IgD-negative memory B cell (primary cell): ENCODE measurements at regions not wholly inside any gene's neighbourhood (a gene's known extent, or its start where the extent isn't known, plus 50 kb on each side); places are given as distances from the start of the nearest gene placed in this dataset.
"Not testable (repeated sequence)": the region's sequence is repeated elsewhere in the genome, so short reads cannot be mapped to it uniquely, and the experiment has no call there.

ENCODE experiments used
- H3K27ac Mint-ChIP-seq, 3 donors: one replicate each; pipeline ENCODE4 v1.8.0; 2020 to 2022; ENCODE audit warnings: mild to moderate bottlenecking in 3 of 3, mixed read lengths in 3 of 3, moderate library complexity in 1 of 3
- H3K27me3 Mint-ChIP-seq: one replicate; pipeline ENCODE4 v1.8.0; 2021; ENCODE audit warnings: mixed read lengths
- H3K36me3 Mint-ChIP-seq: one replicate; pipeline ENCODE4 v1.8.0; 2020; ENCODE audit warnings: mild to moderate bottlenecking, mixed read lengths
- H3K4me1 Mint-ChIP-seq, 3 donors: one replicate each; pipeline ENCODE4 v1.8.0; 2020 to 2022; ENCODE audit warnings: mixed read lengths in 3 of 3, mild to moderate bottlenecking in 1 of 3
- H3K4me3 Mint-ChIP-seq, 4 donors: one replicate each; pipeline ENCODE4 v1.8.0; 2020 to 2022; ENCODE audit warnings: mild to moderate bottlenecking in 4 of 4, mixed read lengths in 4 of 4, moderate library complexity in 3 of 4
- H3K9me3 Mint-ChIP-seq, 3 donors: one replicate each; pipeline ENCODE4 v1.8.0; 2020 to 2021; ENCODE audit warnings: mixed read lengths in 3 of 3, mild to moderate bottlenecking in 1 of 3

DNA sequence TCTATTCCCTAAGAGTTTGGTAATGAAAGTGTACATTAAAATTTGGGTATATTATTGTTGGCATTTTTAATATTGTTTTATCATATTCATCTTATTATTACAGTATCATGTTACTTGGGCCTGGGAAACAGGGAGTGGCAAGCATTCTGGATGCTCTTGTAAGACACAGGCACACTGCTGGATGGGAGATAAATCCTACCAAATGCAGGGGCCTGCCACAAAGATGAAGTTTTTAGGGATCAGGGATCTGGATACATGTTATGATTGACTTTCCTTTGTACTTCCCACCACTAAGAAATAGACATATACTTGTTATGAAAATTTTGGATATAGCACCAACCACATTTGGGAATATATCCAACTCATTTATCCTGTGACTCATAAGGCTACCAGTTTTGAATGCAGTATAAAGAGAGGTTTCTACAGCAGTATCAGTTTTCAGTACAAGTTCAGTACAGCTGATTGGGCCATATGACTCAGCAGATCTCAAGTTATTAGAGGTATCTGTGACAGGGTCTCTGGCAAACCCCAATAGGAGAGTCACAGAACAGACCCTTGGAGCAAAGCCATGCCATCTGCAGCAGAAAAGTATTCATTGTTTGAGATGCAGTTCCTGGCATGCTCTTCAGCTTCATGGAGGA, 360.1 kb downstream of the DMAC1 start:
- no peak overlapping the region for H3K4me3 Mint-ChIP-seq
- H3K36me3 Mint-ChIP-seq = no peaks in the 10 kb centered on the region
- H3K27me3 Mint-ChIP-seq = peaks cover 3% of the 10 kb centered on the region
- no peak overlapping the region for H3K27ac Mint-ChIP-seq
- no peaks in the 10 kb centered on the region for H3K9me3 Mint-ChIP-seq
- H3K4me1 Mint-ChIP-seq = no peaks in the 10 kb centered on the region

GRCh38 chr9:7436754-7437153, 362.8 kb downstream of the DMAC1 start:
- H3K27me3 Mint-ChIP-seq = no peaks in the 10 kb centered on the region
- H3K4me3 Mint-ChIP-seq = no peak overlapping the region

DNA sequence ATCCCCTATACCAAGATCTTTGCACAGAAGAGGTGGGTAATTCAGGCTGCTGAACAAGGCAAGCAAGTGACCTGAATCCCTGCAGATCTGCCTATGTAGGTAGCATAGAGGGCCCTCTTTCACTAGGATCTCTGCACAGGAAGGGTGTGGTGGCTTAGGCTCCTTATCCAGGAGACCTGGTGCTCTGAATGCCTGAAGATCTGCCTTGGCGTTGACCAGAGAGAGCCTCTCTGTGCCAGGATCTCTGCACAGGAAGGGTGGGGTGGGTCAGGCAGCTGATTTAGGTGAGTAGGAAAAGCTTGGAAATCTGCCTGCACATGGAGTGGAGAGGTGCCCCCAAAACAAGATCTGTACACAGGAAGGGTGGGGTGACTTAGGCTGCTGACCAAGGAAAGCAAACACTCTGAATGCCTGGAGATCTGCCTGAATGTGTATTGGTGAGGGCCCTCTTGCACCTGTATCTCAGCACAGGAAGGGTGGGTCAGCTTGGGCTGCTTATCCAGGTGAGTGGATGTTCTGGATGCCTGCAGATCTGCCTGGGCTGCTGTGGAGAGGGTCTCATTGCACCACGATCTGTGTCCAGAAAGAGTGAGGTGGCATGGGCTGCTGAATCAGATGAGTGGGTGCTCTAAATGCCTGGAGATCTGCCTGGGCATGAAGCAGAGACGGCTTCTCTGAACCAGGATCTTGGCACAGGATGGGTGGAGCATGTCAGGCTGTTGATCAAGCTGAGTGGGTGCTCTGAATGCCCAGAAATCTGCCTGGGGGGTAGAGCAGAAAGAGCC, 365.9 kb downstream of the DMAC1 start:
- no peaks in the 10 kb centered on the region for H3K27me3 Mint-ChIP-seq
- H3K4me3 Mint-ChIP-seq = no peak overlapping the region
- H3K4me1 Mint-ChIP-seq = no peaks in the 10 kb centered on the region
- H3K36me3 Mint-ChIP-seq = peaks cover 2% of the 10 kb centered on the region
- no peak overlapping the region for H3K27ac Mint-ChIP-seq
- H3K9me3 Mint-ChIP-seq = peaks cover 0 to 7% (median 4%) of the 10 kb centered on the region in 3 donors

More at GRCh38 chr9:7436754-7437153, 362.8 kb downstream of the DMAC1 start:
- Mint-ChIP-seq H3K9me3 (peaks cover 0 to 7% (median 4%) of the 10 kb centered on the region in 3 donors), H3K27ac (no peak overlapping the region), H3K4me1 (no peaks in the 10 kb centered on the region), H3K36me3 (peaks cover 2% of the 10 kb centered on the region)

GRCh38 chr9:7432989-7433388, 366.6 kb downstream of the DMAC1 start:
- Mint-ChIP-seq H3K9me3 (peaks cover 0 to 11% (median 4%) of the 10 kb centered on the region in 3 donors), H3K4me1 (no peaks in the 10 kb centered on the region), H3K27me3 (no peaks in the 10 kb centered on the region), H3K4me3 (no peak overlapping the region), H3K36me3 (peaks cover 2% of the 10 kb centered on the region), H3K27ac (no peak overlapping the region)

DNA sequence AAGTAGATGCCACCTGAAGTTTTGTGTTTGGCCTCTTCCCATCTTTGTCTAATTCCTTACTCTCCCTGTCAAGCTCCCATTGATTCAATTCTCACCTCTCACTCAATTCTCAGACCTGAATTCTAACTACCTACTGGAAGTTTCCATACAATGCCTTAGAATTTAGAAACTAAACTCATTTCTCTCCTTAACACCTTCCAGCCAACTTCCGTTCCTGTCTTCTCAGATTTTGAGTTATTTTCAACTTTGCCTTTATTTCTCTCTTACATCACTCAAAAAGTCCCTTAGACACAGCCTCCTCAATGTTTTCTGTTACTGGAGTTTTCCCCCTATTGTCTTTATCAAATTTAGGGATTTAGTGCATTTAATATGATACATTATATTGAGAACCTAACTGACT, 382.2 kb downstream of the DMAC1 start:
- H3K4me3 Mint-ChIP-seq, H3K36me3 Mint-ChIP-seq: not testable (repeated sequence)

GRCh38 chr9:7415836-7416235, 383.7 kb downstream of the DMAC1 start:
- no peak overlapping the region for H3K27ac Mint-ChIP-seq
- no peak overlapping the region for H3K4me3 Mint-ChIP-seq
- peaks cover 0 to 20% (median 8%) of the 10 kb centered on the region in 3 donors for H3K9me3 Mint-ChIP-seq
- H3K27me3 Mint-ChIP-seq = peaks cover 2% of the 10 kb centered on the region
- H3K4me1 Mint-ChIP-seq = no peaks in the 10 kb centered on the region
- peaks cover 1% of the 10 kb centered on the region for H3K36me3 Mint-ChIP-seq

More for the DNA sequence above, 382.2 kb downstream of the DMAC1 start:
- not testable (repeated sequence) for H3K4me1 Mint-ChIP-seq, H3K27ac Mint-ChIP-seq, H3K27me3 Mint-ChIP-seq
- H3K9me3 Mint-ChIP-seq = peaks cover 3 to 18% (median 8%) of the 10 kb centered on the region in 3 donors

- peaks cover 1% of the 10 kb centered on the region for H3K36me3 Mint-ChIP-seq
- no peak overlapping the region for H3K4me3 Mint-ChIP-seq
These were observed 390.7 kb downstream of the DMAC1 start for GRCh38 chr9:7408845-7409244.

GRCh38 chr9:7407246-7407645, 392.3 kb downstream of the DMAC1 start:
- no peak overlapping the region for H3K4me3 Mint-ChIP-seq
- peaks cover 0 to 3% (median 0%) of the 10 kb centered on the region in 3 donors for H3K4me1 Mint-ChIP-seq
- H3K9me3 Mint-ChIP-seq = peaks cover 0 to 6% (median 2%) of the 10 kb centered on the region in 3 donors
- peaks cover 1% of the 10 kb centered on the region for H3K36me3 Mint-ChIP-seq
- no peak overlapping the region for H3K27ac Mint-ChIP-seq
- H3K27me3 Mint-ChIP-seq = peaks cover 11% of the 10 kb centered on the region

More at GRCh38 chr9:7408845-7409244, 390.7 kb downstream of the DMAC1 start:
- H3K4me1 Mint-ChIP-seq = peaks cover 0 to 3% (median 0%) of the 10 kb centered on the region in 3 donors
- H3K27ac Mint-ChIP-seq = no peak overlapping the region
- H3K9me3 Mint-ChIP-seq = peaks cover 2 to 11% (median 3%) of the 10 kb centered on the region in 3 donors
- peaks cover 11% of the 10 kb centered on the region for H3K27me3 Mint-ChIP-seq

DNA sequence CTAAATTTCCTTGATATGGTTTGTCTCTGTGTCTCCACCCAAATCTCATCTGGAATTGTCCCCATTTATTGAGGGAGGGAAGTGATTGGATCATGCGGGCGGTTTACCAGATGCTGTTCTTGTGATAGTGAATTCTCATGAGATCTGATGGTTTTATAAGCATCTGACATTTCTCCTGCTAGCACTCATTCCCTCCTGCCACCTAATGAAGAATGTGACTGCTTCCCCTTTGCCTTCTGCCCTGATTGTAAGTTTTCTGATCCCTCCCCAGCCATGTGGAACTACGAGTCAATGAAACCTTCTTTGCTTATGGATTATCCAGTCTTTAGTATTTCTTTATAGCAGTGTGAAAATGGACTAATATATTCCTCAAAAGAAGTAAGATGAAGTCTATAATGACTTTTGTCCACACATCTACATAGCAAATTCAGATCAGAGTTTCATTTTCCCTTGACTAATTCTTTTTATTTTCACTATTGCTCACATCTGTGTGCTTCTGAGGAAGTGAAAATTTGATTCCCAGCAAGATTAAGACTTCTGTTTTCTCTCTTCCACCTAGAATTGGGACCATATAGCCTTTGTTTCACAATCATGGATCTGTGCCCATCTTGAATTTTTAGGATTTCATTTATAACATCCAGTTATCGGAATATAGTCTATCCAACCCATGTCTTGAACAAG, 393.5 kb downstream of the DMAC1 start:
- H3K27ac Mint-ChIP-seq = no peak overlapping the region

DNA sequence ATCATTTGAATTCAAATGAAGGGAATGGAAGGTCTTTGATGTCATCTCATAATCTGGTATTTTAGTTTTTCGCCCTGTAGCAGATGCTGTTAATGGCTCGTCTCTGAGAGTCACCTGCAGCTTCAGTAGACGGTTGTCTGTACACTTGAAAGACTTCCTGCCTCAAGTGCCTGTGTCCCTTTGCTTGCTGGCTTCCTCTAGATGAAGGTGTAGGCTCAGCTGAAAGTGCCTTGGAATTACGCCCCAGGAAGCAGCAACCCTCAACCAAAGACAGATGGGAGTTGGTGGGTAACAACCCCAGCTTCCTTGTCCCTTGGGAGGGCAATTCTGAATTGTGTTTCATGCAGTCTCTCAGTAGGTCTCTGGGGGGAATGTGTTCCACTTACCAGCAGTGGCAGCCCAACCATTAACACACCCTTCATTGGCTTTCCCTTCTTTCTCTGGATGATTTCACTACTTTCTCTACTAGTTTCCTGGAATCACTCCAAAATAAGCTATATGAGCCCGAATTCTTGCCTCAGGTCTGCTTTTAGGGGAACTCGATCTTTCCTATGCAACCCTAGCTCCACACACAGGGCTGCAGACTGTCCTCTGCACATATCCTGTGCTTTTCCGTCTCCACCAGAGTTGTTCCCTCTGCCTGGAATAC, 395.6 kb downstream of the DMAC1 start:
- H3K36me3 Mint-ChIP-seq = no peaks in the 10 kb centered on the region
- H3K9me3 Mint-ChIP-seq = peaks cover 2 to 3% (median 2%) of the 10 kb centered on the region in 3 donors
- H3K27me3 Mint-ChIP-seq = peaks cover 8% of the 10 kb centered on the region
- H3K4me1 Mint-ChIP-seq = peaks cover 0 to 3% (median 0%) of the 10 kb centered on the region in 3 donors
- no peak overlapping the region for H3K4me3 Mint-ChIP-seq
- no peak overlapping the region for H3K27ac Mint-ChIP-seq

More for the DNA sequence above, 393.5 kb downstream of the DMAC1 start:
- Mint-ChIP-seq H3K9me3 (peaks cover 2 to 3% (median 2%) of the 10 kb centered on the region in 3 donors), H3K4me3 (no peak overlapping the region), H3K27me3 (peaks cover 11% of the 10 kb centered on the region), H3K36me3 (peaks cover 1% of the 10 kb centered on the region), H3K4me1 (peaks cover 0 to 3% (median 0%) of the 10 kb centered on the region in 3 donors)

DNA sequence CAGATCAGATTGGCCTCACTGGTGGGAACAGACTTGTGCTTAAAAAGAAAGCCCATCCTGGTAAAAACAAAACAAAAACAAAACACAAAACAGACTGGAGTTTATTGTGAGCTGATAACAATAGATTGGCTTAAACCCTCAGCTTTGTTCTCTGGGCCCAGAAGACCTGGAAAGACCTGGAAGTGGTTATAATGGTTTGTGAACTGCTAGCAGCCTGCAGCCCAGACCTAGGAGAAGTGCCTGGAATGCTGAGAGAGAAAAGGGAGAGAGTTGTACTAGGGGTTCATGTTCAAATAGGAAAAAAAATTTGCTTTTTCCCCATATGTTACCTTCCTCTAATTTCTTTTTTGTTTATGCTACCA, 396.6 kb downstream of the DMAC1 start:
- Mint-ChIP-seq H3K36me3 (no peaks in the 10 kb centered on the region), H3K4me3 (no peak overlapping the region), H3K27me3 (peaks cover 8% of the 10 kb centered on the region), H3K27ac (no peak overlapping the region), H3K4me1 (peaks cover 0 to 3% (median 0%) of the 10 kb centered on the region in 3 donors), H3K9me3 (peaks cover 2 to 3% (median 2%) of the 10 kb centered on the region in 3 donors)

GRCh38 chr9:7402334-7403027, 397.1 kb downstream of the DMAC1 start:
- peaks cover 6% of the 10 kb centered on the region for H3K27me3 Mint-ChIP-seq
- no peaks in the 10 kb centered on the region for H3K36me3 Mint-ChIP-seq
- H3K9me3 Mint-ChIP-seq = peaks cover 0 to 2% (median 0%) of the 10 kb centered on the region in 3 donors
- H3K4me3 Mint-ChIP-seq = no peak overlapping the region
- no peak overlapping the region for H3K27ac Mint-ChIP-seq
- peaks cover 0 to 3% (median 0%) of the 10 kb centered on the region in 3 donors for H3K4me1 Mint-ChIP-seq

GRCh38 chr9:7401116-7401515, 398.5 kb downstream of the DMAC1 start:
- Mint-ChIP-seq H3K27me3 (no peaks in the 10 kb centered on the region), H3K27ac (peak overlapping the region in 1 of 3 donors; percentile 54), H3K4me3 (no peak overlapping the region), H3K9me3 (peaks cover 0 to 2% (median 0%) of the 10 kb centered on the region in 3 donors), H3K4me1 (no peaks in the 10 kb centered on the region), H3K36me3 (no peaks in the 10 kb centered on the region)

DNA sequence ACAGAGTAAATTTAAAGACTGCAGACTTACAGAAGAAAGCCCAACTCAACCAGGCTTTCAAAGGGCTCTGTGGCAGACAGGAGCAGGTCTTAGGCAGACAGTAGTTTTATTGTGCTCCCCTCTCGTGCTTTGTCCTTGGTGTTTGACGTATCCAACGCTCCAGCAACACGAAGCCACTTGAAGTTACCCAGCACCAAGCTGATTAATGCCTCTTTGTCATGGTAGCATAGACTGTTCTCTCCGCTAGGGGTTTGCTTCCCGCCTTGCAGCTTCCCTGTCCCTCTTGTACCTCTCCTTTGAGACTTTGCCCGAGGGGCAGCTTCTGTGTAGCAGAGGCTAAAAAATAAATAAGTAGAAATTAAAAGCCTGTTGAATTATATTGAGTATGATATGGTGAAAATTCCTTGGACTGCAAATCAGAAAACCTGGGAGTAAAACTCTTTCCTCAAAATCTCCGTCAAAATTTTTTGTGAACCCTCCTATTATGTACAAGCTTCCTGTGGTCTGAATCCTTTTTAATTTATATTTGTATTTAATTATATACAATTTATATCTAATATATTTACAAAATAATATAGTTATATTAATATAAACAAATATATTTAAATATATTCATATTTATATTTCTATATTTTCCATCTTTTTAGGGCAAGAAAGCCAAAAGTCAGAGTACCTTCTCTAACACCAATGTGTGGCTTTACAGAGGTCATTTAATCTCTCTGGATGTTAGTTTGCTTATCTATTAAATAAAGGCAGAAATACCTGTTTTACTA, 405.4 kb downstream of the DMAC1 start:
- Mint-ChIP-seq H3K4me1 (no peaks in the 10 kb centered on the region), H3K36me3 (peaks cover 1% of the 10 kb centered on the region), H3K27ac (no peak overlapping the region), H3K9me3 (no peaks in the 10 kb centered on the region), H3K4me3 (no peak overlapping the region), H3K27me3 (peaks cover 3% of the 10 kb centered on the region)
